GM18511 (cell line): ENCODE measurements at regions not wholly inside any gene's neighbourhood (a gene's known extent, or its start where the extent isn't known, plus 50 kb on each side); places are given as distances from the start of the nearest gene placed in this dataset.
"Not testable (repeated sequence)": the region's sequence is repeated elsewhere in the genome, so short reads cannot be mapped to it uniquely, and the experiment has no call there.

Experiments used
- ATAC-seq: cut with Tn5 transposase; IDR thresholded peaks from one replicate; pipeline ENCODE4 v1.9.1; 2021; ENCODE audit warnings: mild to moderate bottlenecking, moderate library complexity; ENCODE audit not compliant: unreplicated experiment

GRCh38 chr3:159502986-159503385 is 485.6 kb upstream of the IL12A start:
- no peak for ATAC-seq

GRCh38 chr3:159510988-159511387 is 477.6 kb upstream of the IL12A start:
- not testable (repeated sequence) for ATAC-seq

GRCh38 chr3:159513444-159513843 is 475.2 kb upstream of the IL12A start:
- ATAC-seq, result no peak

GRCh38 chr3:159513867-159514380 is 474.7 kb upstream of the IL12A start:
- no peak for ATAC-seq

- no peak for ATAC-seq
Measured at GRCh38 chr3:159517105-159517504, 471.5 kb upstream of the IL12A start.

GRCh38 chr3:159520638-159521037 is 468.0 kb upstream of the IL12A start:
- no peak for ATAC-seq

GRCh38 chr3:159522276-159522675 is 466.4 kb upstream of the IL12A start:
- no peak for ATAC-seq

GRCh38 chr3:159528251-159528895 is 460.3 kb upstream of the IL12A start:
- no peak for ATAC-seq

- no peak for ATAC-seq
Measured at GRCh38 chr3:159532577-159532976, 456.1 kb upstream of the IL12A start.

- no peak for ATAC-seq
Measured at GRCh38 chr3:159534496-159534895, 454.1 kb upstream of the IL12A start.

- no peak for ATAC-seq
Measured at GRCh38 chr3:159536876-159537275, 451.8 kb upstream of the IL12A start.

GRCh38 chr3:159538507-159538906 is 450.1 kb upstream of the IL12A start:
- no peak for ATAC-seq

- ATAC-seq, result no peak
Measured at GRCh38 chr3:159540882-159541495, 447.6 kb upstream of the IL12A start.

GRCh38 chr3:159548675-159549335 is 439.8 kb upstream of the IL12A start:
- no peak for ATAC-seq

GRCh38 chr3:159555205-159555604 is 433.4 kb upstream of the IL12A start:
- ATAC-seq, result no peak

- ATAC-seq, result no peak
Measured at GRCh38 chr3:159559771-159560170, 428.9 kb upstream of the IL12A start.

- ATAC-seq, result no peak
Measured at GRCh38 chr3:159560214-159560979, 428.2 kb upstream of the IL12A start.

GRCh38 chr3:159565313-159565712 is 423.3 kb upstream of the IL12A start:
- no peak for ATAC-seq

- no peak for ATAC-seq
Measured at GRCh38 chr3:159583662-159584061, 405.0 kb upstream of the IL12A start.

GRCh38 chr3:159584421-159584820 is 404.2 kb upstream of the IL12A start:
- no peak for ATAC-seq

- ATAC-seq, result no peak
Measured at GRCh38 chr3:159586571-159587202, 401.9 kb upstream of the IL12A start.
